ENCODE measurements at regions not wholly inside any gene's neighbourhood (a gene's known extent, or its start where the extent isn't known, plus 50 kb on each side); places are given as distances from the start of the nearest gene placed in this dataset.
"Not testable (repeated sequence)": the region's sequence is repeated elsewhere in the genome, so short reads cannot be mapped to it uniquely, and the experiment has no call there.

- no peak overlapping the region for H3K4me3 ChIP-seq (ENCODE audit: low read length)
- no peak overlapping the region for H2AFZ ChIP-seq (ENCODE audit: low read depth, low read length)
- no peaks in the 10 kb centered on the region for H3K9me3 ChIP-seq (ENCODE audit: low read length)
- H3K36me3 ChIP-seq (ENCODE audit: insufficient read depth, low read length): no peaks in the 10 kb centered on the region
- peaks cover 2% of the 10 kb centered on the region for H3K4me1 ChIP-seq (ENCODE audit: insufficient read depth, low read length)
- H3K27me3 ChIP-seq (ENCODE audit: insufficient read depth, low read length): no peaks in the 10 kb centered on the region
These were observed 281.1 kb upstream of the NCKAP5 start for GRCh38 chr2:133849341-133849740.

- Histone ChIP-seq H2AFZ (ENCODE audit: low read depth, low read length) (no peak overlapping the region), H3K36me3 (ENCODE audit: insufficient read depth, low read length) (no peaks in the 10 kb centered on the region), H3K9me3 (ENCODE audit: low read length) (no peaks in the 10 kb centered on the region), H3K4me1 (ENCODE audit: insufficient read depth, low read length) (no peaks in the 10 kb centered on the region), H3K27me3 (ENCODE audit: insufficient read depth, low read length) (no peaks in the 10 kb centered on the region), H3K4me3 (ENCODE audit: low read length) (no peak overlapping the region)
These were observed 286.4 kb upstream of the NCKAP5 start for GRCh38 chr2:133854603-133855200.

- no peaks in the 10 kb centered on the region for H3K4me1 ChIP-seq (ENCODE audit: insufficient read depth, low read length)
- H3K4me3 ChIP-seq (ENCODE audit: low read length): no peak overlapping the region
- no peak overlapping the region for H2AFZ ChIP-seq (ENCODE audit: low read depth, low read length)
- H3K36me3 ChIP-seq (ENCODE audit: insufficient read depth, low read length): no peaks in the 10 kb centered on the region
- no peaks in the 10 kb centered on the region for H3K9me3 ChIP-seq (ENCODE audit: low read length)
- no peaks in the 10 kb centered on the region for H3K27me3 ChIP-seq (ENCODE audit: insufficient read depth, low read length)
These were observed 287.3 kb upstream of the NCKAP5 start for GRCh38 chr2:133855526-133855925.

- Histone ChIP-seq H3K9me3 (ENCODE audit: low read length) (no peaks in the 10 kb centered on the region), H3K27me3 (ENCODE audit: insufficient read depth, low read length) (no peaks in the 10 kb centered on the region)
These were observed 288.4 kb upstream of the NCKAP5 start for GRCh38 chr2:133856678-133857077.

GRCh38 chr2:133859578-133859977 lies 291.3 kb upstream of the NCKAP5 start:
- no peaks in the 10 kb centered on the region for H3K36me3 ChIP-seq (ENCODE audit: insufficient read depth, low read length)
- H2AFZ ChIP-seq (ENCODE audit: low read depth, low read length): no peak overlapping the region
- H3K9me3 ChIP-seq (ENCODE audit: low read length): no peaks in the 10 kb centered on the region
- no peaks in the 10 kb centered on the region for H3K4me1 ChIP-seq (ENCODE audit: insufficient read depth, low read length)
- H3K4me3 ChIP-seq (ENCODE audit: low read length): no peak overlapping the region
- H3K27me3 ChIP-seq (ENCODE audit: insufficient read depth, low read length): no peaks in the 10 kb centered on the region

More at GRCh38 chr2:133856678-133857077, 288.4 kb upstream of the NCKAP5 start:
- H2AFZ ChIP-seq (ENCODE audit: low read depth, low read length): no peak overlapping the region
- H3K4me3 ChIP-seq (ENCODE audit: low read length): no peak overlapping the region
- no peaks in the 10 kb centered on the region for H3K4me1 ChIP-seq (ENCODE audit: insufficient read depth, low read length)
- H3K36me3 ChIP-seq (ENCODE audit: insufficient read depth, low read length): no peaks in the 10 kb centered on the region

- Histone ChIP-seq H2AFZ (ENCODE audit: low read depth, low read length) (no peak overlapping the region), H3K9me3 (ENCODE audit: low read length) (no peaks in the 10 kb centered on the region), H3K27me3 (ENCODE audit: insufficient read depth, low read length) (no peaks in the 10 kb centered on the region), H3K4me1 (ENCODE audit: insufficient read depth, low read length) (no peaks in the 10 kb centered on the region), H3K36me3 (ENCODE audit: insufficient read depth, low read length) (no peaks in the 10 kb centered on the region), H3K4me3 (ENCODE audit: low read length) (no peak overlapping the region)
These were observed 294.2 kb upstream of the NCKAP5 start for GRCh38 chr2:133862400-133862977.

GRCh38 chr2:133863106-133863800 lies 295.0 kb upstream of the NCKAP5 start:
- no peak overlapping the region for H3K4me3 ChIP-seq (ENCODE audit: low read length)
- H3K27me3 ChIP-seq (ENCODE audit: insufficient read depth, low read length): no peaks in the 10 kb centered on the region
- H3K36me3 ChIP-seq (ENCODE audit: insufficient read depth, low read length): no peaks in the 10 kb centered on the region
- no peaks in the 10 kb centered on the region for H3K9me3 ChIP-seq (ENCODE audit: low read length)
- H3K4me1 ChIP-seq (ENCODE audit: insufficient read depth, low read length): no peaks in the 10 kb centered on the region
- no peak overlapping the region for H2AFZ ChIP-seq (ENCODE audit: low read depth, low read length)

- Histone ChIP-seq H3K4me3 (ENCODE audit: low read length) (no peak overlapping the region), H3K4me1 (ENCODE audit: insufficient read depth, low read length) (no peaks in the 10 kb centered on the region), H3K9me3 (ENCODE audit: low read length) (no peaks in the 10 kb centered on the region), H2AFZ (ENCODE audit: low read depth, low read length) (no peak overlapping the region), H3K27me3 (ENCODE audit: insufficient read depth, low read length) (no peaks in the 10 kb centered on the region), H3K36me3 (ENCODE audit: insufficient read depth, low read length) (no peaks in the 10 kb centered on the region)
These were observed 296.9 kb upstream of the NCKAP5 start for GRCh38 chr2:133865141-133865540.

GRCh38 chr2:133867166-133867565 lies 298.9 kb upstream of the NCKAP5 start:
- Histone ChIP-seq H3K9me3 (ENCODE audit: low read length) (no peaks in the 10 kb centered on the region), H2AFZ (ENCODE audit: low read depth, low read length) (no peak overlapping the region), H3K36me3 (ENCODE audit: insufficient read depth, low read length) (no peaks in the 10 kb centered on the region), H3K27me3 (ENCODE audit: insufficient read depth, low read length) (no peaks in the 10 kb centered on the region), H3K4me1 (ENCODE audit: insufficient read depth, low read length) (no peaks in the 10 kb centered on the region), H3K4me3 (ENCODE audit: low read length) (no peak overlapping the region)

- no peak overlapping the region for H3K4me3 ChIP-seq (ENCODE audit: low read length)
- H3K4me1 ChIP-seq (ENCODE audit: insufficient read depth, low read length): no peaks in the 10 kb centered on the region
- H3K27me3 ChIP-seq (ENCODE audit: insufficient read depth, low read length): peaks cover 2% of the 10 kb centered on the region
- no peaks in the 10 kb centered on the region for H3K9me3 ChIP-seq (ENCODE audit: low read length)
- H3K36me3 ChIP-seq (ENCODE audit: insufficient read depth, low read length): no peaks in the 10 kb centered on the region
- H2AFZ ChIP-seq (ENCODE audit: low read depth, low read length): no peak overlapping the region
These were observed 303.4 kb upstream of the NCKAP5 start for GRCh38 chr2:133871545-133872209.

GRCh38 chr2:133878326-133878725 lies 310.1 kb upstream of the NCKAP5 start:
- H3K4me1 ChIP-seq (ENCODE audit: insufficient read depth, low read length): no peaks in the 10 kb centered on the region
- no peaks in the 10 kb centered on the region for H3K9me3 ChIP-seq (ENCODE audit: low read length)
- no peak overlapping the region for H3K4me3 ChIP-seq (ENCODE audit: low read length)
- no peak overlapping the region for H2AFZ ChIP-seq (ENCODE audit: low read depth, low read length)
- H3K27me3 ChIP-seq (ENCODE audit: insufficient read depth, low read length): peaks cover 2% of the 10 kb centered on the region
- no peaks in the 10 kb centered on the region for H3K36me3 ChIP-seq (ENCODE audit: insufficient read depth, low read length)

GRCh38 chr2:133879703-133880102 lies 311.4 kb upstream of the NCKAP5 start:
- no peaks in the 10 kb centered on the region for H3K9me3 ChIP-seq (ENCODE audit: low read length)
- no peaks in the 10 kb centered on the region for H3K36me3 ChIP-seq (ENCODE audit: insufficient read depth, low read length)
- H3K4me1 ChIP-seq (ENCODE audit: insufficient read depth, low read length): no peaks in the 10 kb centered on the region
- no peak overlapping the region for H3K4me3 ChIP-seq (ENCODE audit: low read length)
- peaks cover 2% of the 10 kb centered on the region for H3K27me3 ChIP-seq (ENCODE audit: insufficient read depth, low read length)
- no peak overlapping the region for H2AFZ ChIP-seq (ENCODE audit: low read depth, low read length)

- H3K27me3 ChIP-seq (ENCODE audit: insufficient read depth, low read length): not testable (repeated sequence)
These were observed 313.9 kb upstream of the NCKAP5 start for GRCh38 chr2:133882159-133882558.

More at GRCh38 chr2:133882159-133882558, 313.9 kb upstream of the NCKAP5 start:
- not testable (repeated sequence) for H3K9me3 ChIP-seq (ENCODE audit: low read length); H2AFZ ChIP-seq (ENCODE audit: low read depth, low read length); H3K36me3 ChIP-seq (ENCODE audit: insufficient read depth, low read length); H3K4me1 ChIP-seq (ENCODE audit: insufficient read depth, low read length); H3K4me3 ChIP-seq (ENCODE audit: low read length)
